SKM-1 (cell line): ENCODE measurements at regions not wholly inside any gene's neighbourhood (a gene's known extent, or its start where the extent isn't known, plus 50 kb on each side); places are given as distances from the start of the nearest gene placed in this dataset.

ENCODE experiments used
- DNase-seq: peaks from one replicate; lab custom pipeline; 2025; ENCODE audit not compliant: unreplicated experiment; lab: John Stamatoyannopoulos, UW

DNA sequence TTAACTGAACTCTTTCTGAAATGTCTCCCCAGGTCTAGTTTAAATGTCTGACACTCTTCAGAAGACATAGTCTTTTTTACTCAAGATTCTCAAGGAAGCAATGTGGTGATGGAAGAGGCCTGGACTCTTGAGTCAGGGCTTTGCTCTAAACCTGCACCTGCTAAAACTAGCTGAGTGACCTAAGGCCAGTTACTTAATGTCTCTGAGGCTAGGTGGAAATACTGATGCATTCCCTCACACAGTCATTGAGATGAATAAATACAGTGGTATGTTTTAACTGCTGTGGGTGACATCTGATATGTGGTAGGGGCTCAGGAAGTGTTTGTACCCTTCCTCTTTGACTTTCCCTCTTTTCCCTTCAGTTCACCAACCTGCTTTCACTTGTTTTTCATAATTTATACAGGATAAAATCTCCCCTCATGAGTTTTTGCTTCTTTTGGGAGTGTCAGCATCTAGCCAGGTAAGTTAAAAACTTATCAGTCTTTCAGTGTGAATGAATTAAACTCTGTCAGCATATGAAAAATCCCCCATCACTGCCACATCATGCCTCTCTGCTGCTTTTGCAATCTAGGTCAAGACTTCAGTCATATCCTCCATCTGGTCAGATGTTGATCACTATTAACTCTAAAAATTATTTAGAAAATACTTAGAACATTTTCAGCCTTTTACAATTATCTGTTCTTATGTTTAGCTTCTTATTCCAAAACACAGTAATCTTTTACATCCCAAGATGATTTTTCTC lies 178.7 kb upstream of the TNFAIP3 start:
- no peak for DNase-seq

DNA sequence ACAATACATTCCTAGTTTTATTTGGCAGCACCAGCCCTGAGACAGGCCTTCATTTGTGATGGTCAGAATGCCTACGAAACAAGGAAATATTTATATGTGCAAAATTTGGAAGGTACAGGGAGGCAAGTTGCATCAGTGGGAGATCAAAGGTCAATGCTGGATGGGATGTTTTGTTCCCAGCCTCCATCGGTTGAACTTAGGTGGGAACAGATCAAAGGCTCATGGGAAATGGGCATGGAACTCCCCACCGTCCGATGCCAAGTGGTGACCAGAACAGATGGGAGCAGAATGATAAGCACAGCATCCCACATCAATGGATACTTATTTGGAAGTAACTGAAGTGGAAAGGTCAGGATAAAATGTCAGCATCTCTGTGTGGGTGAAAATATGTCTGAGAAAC lies 177.7 kb upstream of the TNFAIP3 start:
- DNase-seq = no peak

DNA sequence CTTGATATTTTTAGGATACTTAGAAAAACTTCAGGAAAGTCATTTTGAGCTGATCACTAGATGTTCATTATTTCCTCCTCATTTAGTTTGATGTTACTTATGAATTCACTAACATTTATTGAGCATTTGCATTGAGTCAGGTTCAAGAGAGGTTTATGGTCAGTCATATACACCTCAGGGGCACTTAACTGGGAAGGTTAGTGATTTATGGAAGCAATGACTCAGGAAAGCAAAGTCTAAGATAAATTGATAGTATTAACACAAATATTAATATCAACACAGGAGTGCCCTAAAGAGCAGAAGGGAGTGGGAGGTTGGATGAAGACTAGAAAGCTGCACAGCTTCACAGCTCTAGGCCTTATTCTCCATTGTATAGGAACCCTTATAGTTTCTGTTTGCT lies 177.0 kb upstream of the TNFAIP3 start:
- DNase-seq = no peak

DNA sequence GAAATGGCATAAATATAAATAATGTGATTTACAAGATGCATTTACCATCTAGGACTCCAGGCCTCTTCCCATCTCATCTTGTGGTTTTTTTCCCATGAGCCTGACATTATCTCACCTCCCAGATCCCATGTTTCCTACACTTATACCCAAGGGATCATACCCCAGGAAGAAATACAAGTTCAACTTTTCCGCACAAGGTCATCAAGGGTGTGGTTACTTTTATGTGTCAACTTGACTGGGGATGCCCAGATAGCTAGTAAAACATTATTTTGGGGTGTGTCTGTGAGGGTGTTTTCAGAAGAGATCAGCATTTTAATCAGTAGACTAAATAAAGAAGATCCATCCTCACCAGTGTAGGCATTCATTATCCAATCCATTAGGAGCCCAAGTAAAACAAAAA lies 176.3 kb upstream of the TNFAIP3 start:
- DNase-seq = no peak

DNA sequence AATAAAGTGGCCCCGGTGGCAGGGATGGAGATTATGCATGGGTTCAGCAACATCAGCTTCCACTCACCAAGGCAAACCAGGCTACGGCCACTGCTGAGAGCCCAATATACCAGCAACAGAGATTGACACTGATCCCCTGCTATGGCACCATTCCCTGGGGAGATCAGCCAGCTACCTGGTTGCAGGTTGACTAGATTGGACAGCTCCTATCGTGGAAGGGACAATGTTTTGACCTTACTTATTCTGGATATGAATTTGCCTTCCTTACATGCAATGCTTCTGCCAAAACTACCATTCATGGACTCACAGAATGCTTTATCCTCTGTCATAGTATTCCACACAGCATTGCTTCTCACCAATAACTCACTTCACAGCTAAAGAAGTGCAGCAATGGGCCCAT lies 174.8 kb upstream of the TNFAIP3 start:
- DNase-seq = no peak

DNA sequence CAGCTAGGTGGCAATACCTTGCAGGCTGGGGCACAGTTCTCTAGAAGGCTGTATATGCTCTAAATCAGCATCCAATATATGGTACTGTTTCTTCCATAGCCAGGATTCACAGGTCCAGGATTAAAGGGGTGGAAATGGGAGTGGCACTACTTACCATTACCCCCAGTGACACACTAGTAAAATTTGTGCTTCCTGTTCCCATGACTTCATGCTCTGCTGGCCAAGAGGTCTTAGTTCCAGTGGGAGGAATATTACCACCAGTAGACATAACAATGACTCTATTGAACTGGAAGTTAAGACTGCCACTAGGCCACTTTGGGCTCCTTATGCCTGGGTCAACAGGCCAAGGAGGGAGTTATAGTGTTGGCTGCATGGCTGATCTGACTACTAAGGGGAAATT lies 174.3 kb upstream of the TNFAIP3 start:
- DNase-seq = no peak

DNA sequence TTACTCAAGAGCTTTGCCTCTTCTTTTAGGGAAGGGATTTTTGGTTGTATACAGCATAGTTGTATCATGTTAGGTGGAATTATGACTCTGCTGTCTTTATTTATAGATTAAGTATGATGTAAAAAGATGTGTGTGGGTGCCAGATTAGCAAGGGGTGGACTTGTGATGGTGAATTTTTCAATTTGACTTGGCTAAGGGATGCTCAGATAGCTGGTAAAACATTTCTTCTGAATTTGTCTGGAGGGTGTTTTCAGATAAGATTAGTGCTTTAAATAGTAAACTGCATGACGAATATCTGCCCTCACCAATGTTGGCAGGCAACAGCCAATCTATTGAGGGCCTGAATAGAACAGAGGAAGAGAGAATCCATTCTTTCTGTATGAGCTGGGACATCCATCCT lies 173.3 kb upstream of the TNFAIP3 start:
- no peak for DNase-seq

DNA sequence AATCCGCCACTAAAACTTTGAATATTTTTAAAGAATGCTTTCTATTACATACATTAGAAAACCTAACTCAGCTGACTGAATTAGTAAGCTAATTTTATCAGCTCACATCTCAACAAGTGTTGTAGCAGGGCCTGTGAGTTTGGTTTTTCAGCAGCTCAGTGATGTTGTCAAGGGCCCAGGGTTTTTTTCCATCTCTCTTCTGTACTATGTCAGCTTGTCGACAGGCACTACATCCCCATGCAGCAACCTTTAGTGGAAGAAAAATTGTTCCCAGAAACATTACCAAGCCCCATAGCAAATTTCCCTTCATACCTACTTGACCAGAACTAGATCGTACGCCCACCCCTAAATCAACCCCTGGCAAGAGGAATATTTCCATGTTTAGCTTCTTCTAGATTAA lies 170.3 kb upstream of the TNFAIP3 start:
- no peak for DNase-seq

DNA sequence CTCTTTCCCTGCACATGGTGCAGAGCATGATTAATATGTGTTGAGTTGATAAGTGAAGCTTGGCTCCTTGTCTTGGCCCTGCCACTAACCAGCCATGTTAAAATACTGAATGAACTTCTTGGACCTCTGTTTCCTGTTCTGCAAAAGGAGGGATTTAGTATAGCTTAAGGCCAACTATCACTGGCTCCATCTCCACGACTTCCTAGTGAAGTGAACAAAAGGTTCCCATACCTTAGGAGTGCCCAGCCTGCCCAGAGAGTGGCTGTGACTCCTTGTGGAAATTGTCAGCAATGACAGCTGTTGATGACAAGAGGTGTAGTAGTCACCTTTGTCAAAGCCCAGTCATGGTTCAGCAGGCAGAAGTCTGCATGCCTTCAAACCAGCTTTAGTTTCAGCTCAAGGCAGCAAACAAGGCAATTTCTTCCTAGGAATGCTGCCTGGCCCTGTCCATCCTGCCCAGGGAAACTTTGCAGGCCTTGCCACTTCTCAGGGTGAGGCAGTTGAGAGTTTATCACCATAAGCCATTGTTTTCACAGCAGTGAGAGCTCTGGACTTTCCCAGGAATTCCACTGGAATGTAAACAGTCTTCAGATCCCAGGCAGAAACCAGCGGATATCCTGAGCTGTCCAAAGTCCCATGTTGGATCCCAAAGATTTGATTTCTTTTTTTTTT lies 169.7 kb upstream of the TNFAIP3 start:
- no peak for DNase-seq

DNA sequence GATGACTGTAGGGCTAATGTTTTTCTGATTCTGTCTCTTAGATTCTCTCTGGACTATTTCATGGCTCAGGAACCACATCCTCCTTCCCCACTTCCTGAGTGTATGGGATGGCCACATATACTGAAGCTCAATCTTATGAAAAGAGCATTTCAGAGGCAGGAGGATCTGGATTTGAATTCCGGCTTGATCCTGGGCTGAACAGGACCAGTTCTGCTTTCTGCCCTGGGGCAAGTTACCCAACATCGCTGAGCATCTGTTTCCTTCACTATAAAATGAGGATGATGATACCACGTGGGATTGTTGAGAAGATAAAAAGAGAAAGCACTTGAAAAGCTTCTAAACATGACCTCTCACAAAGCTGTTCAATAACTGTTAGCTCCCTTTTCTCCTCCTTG lies 168.4 kb upstream of the TNFAIP3 start:
- DNase-seq = peak; percentile 84

DNA sequence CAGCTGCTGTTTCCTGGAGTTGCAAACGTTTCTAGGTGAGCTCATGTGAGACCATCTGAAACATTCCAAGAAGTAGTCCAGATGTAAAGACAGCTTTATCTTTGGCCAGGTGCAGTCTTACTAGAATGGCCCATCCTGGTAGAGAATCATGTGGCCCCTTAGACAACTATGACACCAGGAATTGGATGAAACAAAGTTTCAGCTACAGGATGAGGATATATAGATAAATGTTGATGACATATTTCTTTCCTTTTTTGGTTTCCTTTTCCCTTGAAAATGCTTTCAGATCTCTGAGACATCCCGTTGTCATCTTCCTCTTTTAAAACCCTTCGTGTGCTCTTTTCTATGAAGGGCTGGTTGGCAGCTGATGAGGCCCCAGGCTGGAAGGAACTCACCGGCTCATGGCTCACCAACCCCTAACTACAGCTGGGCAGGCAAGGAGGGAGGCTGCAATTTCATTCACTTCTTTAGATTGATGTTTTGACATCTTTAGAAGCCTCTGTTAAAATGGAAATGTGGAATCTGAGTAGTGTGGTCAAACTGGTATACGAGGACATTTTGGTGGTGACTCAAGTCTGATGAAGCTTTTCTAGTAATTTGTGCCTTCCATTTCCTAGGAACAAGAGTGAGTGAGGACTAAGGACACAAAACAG lies 167.9 kb upstream of the TNFAIP3 start:
- peak; percentile 68 for DNase-seq

DNA sequence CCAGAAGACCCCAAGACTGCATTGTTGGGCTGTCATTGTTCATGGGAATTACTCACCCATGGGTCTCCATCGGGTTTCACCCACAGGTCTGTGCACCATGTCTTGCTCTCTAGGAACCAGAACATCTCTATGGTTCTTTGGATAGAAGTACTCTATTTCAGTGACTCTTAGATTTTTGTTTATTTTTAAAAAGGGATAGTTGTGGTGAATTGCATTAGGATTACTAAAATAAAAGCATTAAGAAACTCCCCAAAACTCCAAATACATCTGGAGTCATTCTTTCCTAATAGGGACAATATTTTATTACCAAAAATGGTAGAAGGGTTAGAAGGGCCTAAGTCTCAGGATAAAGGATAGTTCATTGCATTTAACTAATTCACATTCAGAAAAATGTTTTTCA lies 166.9 kb upstream of the TNFAIP3 start:
- no peak for DNase-seq

DNA sequence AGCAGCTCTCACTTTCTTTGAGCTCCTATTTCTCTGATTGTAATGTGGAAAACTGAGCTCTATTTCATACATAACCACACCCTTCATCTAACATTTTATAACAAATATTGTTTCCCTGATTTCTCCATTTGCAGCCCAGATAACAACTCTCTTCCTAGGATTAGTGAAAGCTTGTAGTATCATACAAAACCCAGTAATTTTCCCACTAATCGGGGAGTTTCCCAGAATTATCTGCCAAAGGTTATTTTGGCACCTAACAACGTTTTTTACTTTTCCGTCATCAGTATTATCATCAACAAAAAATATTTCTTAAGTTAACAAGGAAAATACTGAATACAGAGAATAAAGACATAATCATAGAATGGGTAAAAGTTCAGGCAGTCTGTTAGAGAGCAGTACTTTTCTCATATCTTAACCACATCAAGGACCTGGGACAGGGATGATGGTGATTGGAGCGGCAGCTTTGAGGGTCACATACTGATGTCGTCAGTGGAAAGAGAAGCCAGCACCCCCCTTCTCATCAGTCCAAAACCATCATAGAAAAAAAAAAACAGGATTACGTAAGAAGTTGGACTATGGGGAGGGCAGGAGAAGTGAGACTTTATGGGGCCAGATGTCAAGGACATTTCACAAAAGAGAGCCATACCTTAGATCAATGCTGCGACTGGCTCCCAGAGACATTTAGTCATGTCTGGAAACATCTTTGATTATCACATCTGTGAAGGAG lies 166.1 kb upstream of the TNFAIP3 start:
- DNase-seq = no peak

DNA sequence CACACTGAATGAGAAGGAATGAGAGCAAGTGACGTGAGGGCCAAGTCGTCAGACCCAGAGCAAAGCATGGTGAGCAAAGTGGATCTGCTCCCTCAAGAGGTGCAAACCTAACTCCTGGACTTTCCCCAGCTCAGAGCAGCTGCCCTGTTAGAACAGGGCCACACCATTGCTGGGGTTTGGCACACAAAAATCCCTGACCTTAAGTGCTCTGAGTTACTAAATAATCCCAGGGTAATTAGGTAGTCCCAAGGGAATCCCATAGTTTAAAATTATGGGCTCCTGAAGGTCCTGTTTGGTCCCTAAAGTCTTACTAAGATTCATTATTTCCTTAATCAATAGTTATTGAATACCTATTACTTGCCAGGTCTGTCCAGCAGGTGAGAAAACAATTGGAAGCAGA lies 165.1 kb upstream of the TNFAIP3 start:
- no peak for DNase-seq

DNA sequence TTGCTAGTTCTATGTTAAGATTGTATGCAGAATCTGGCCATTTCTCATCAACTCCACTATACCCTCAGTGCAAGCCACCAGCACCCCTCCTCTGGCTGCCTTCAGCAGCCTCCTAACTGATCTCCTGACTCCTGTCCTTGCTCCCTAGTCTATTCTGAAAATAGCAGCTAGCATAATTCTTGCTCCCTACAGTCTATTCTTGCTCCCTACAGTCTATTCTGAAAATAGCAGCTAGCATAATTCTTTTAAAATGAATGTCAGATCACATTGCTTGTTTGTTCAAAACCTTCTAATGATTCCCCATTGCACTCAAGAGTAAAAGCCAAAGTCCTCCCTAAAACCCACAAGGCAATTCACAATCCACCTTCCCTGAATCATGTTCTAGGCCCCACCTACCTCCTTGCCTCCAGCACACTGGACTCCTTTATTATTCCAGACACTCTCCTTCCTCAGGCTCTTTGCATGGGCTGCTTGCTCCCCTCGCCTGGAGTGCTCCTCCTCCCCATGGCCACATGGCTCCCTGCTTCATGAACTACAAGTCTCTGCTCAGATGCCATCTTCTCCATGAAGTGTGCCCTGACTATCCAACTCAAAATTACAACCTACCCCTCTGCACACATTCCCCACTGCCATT lies 164.2 kb upstream of the TNFAIP3 start:
- DNase-seq = no peak

DNA sequence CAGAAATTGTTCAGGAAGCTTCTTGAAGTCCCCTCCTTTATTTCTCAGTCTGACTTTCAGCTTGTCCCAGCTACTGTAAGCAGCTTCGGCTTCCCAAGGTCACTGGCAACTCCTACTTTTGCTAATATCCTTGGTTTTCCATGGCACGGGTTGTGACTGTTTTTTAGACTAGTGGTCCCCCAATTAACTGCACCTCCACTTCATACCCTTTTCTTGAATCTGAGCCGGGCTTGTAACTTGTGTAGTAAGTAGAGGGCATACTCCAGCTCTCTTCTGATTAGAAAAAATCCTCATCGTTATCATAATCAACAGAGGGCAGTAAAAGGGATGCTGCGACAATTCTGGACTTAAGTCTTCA lies 162.3 kb upstream of the TNFAIP3 start:
- no peak for DNase-seq

DNA sequence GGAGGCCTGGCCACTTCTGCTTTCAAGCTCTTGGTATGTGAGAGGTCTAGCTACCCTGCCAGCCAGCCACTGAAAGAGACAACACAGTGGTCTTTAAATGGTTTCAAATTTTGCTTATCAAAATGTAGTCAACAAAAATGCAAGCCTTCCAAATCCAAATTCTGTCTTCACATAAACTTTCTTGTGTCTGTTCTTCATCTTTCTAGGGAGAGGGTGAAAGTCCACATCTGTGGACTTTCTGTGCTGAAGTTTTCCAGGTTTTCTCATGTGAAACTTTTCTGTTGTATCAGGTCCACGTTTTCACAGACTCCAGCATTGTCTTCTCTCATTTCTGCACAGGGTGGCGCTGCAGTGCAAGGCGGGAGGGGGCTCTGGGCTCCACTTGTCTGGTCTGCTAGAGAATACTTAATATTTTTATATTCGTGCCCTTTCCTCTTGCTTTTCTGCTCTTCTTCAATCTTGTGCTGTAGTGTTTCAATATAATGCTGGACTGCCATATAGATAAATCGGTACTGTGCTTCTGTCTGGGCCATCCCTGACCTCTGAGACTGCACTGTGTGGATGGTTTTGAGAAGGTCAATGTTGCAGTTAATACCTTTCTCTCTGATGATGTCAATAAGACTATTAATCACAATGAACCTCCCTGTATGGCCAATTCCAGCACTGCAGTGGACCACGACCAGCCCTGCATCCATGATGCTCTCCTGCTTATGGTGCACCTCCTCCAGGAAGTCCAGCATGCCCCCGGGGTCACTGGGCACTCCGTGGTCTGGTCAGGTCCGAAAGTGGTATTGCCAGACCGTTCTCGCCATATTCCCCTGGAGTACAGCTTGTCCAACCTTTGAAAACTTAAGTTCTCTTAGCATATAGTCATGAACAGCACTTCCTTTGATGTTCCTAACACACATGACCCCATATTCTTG lies 161.6 kb upstream of the TNFAIP3 start:
- DNase-seq = peak; percentile 57

DNA sequence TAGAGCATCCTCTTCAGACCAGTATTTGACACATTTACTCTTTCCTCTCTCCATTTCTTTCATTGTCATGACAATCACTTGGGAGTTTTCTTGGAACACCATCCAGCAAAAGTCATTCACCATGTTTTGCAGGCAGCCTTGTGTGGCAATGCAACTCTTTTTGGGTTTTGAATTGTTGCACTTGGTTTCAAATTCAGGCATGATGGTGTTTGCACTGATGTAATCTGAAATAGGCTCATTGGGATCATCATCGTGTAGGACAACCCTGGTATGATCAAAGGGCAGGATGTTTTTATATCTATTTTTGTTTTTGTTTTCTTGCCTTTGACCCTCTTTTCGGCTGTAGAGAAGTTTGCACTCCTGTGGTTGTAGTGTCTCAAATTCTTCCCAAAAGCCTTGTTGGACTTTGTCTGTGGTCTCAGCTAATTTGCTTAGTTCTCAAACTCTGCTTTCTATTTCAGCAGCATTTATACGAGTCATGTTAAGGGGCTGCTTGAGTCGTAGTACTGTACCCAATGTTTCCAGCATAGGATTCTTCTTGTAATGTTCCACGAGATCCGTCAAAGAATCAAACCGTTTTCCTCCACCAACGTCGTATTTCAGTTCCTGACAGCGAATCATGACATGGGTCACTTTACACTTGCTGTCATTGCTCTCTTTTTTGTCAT lies 160.8 kb upstream of the TNFAIP3 start:
- DNase-seq = no peak

DNA sequence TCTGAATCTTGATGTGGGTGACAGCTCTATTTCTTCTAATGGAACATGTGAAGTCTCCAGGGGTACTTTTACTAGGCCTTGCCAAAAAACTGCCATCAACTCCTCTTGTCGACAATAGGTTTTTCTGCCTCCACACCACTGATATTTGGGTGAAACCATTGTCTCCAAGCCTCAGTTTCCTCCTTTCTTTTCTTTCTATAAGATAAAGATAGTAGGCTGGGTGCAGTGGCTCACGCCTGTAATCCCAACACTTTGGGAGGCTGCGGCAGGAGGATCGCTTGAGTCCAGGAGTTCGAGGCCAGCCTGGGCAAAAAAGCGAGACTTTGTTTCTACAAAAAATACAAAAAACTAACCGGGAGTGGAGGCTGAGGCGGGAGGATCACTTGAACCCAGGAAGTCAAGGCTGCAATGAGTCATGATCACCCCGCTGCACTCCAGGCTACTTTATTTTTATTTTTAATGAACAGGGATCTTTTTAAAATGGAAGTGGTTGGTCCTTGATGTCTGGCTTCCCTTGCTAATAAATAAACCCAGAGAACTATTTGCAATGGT lies 159.9 kb upstream of the TNFAIP3 start:
- DNase-seq = no peak
